B cell (primary cell): ENCODE measurements at regions not wholly inside any gene's neighbourhood (a gene's known extent, or its start where the extent isn't known, plus 50 kb on each side); places are given as distances from the start of the nearest gene placed in this dataset.

Experiments used
- ATAC-seq: fragments of 200-7000 bp; cut with Tn5 transposase; one replicate; pipeline ENCODE4 v1.10.0; 2021; ENCODE audit warnings: low read depth, mild to moderate bottlenecking, moderate number of reproducible peaks, moderate library complexity
- CTCF ChIA-PET: fragments of 350-600 bp; sonication (Branson Sonifier 250); formaldehyde crosslinking; loops from one replicate; lab custom pipeline; 2021; ENCODE audit warnings: antibody characterized with exemption, inconsistent platforms; lab: Charles Lee
- POLR2A ChIA-PET: fragments of 350-600 bp; sonication (Branson Sonifier 250); formaldehyde crosslinking; loops from one replicate; lab custom pipeline; 2021; ENCODE audit warnings: antibody characterized with exemption; lab: Charles Lee
- DNase-seq: peaks from one replicate; pipeline ENCODE4 v3.0.0; 2013
- H2AFZ ChIP-seq: 2 replicates; pipeline ENCODE4 v1.6.1; 2012; ENCODE audit warnings: mild to moderate bottlenecking, low read depth, low read length; ENCODE audit not compliant: insufficient read depth, poor library complexity, severe bottlenecking
- H3K27ac ChIP-seq, 2 donors: 1 replicate in 1 of 2; 2 replicates in 1 of 2; pipeline ENCODE4 v1.5.1; 2012 to 2013; ENCODE audit warnings: low read length in 2 of 2, mild to moderate bottlenecking in 2 of 2, moderate library complexity in 1 of 2
- H3K27me3 ChIP-seq, 4 experiments: fragments of 200-600 bp in 1 of 4; sonication (generic) in 1 of 4; replicated peaks in 1 of 4; 1 replicate in 2 of 4; 2 replicates in 2 of 4; pipeline versions ENCODE4 v1.6.1 to v1.7.0; 2013 to 2016; ENCODE audit warnings: low read length in 3 of 4, mild to moderate bottlenecking in 2 of 4, mixed read lengths in 1 of 4, moderate library complexity in 1 of 4; ENCODE audit not compliant: insufficient read depth in 4 of 4, control insufficient read depth in 3 of 4; ENCODE audit errors: control extremely low read depth in 1 of 4
- H3K36me3 ChIP-seq, 2 experiments: replicated peaks in 1 of 2; 1 replicate in 1 of 2; 2 replicates in 1 of 2; pipeline versions ENCODE4 v1.6.1 to v1.7.1; 2013; ENCODE audit warnings: low read length in 1 of 2; ENCODE audit not compliant: insufficient read depth in 2 of 2, control insufficient read depth in 1 of 2; ENCODE audit errors: control extremely low read depth in 1 of 2, extremely low read depth in 1 of 2
- H3K4me1 ChIP-seq, 2 donors: fragments of 200-600 bp in 1 of 2; sonication (generic) in 1 of 2; 1 replicate in 1 of 2; 2 replicates in 1 of 2; pipeline versions ENCODE4 v1.5.1 to v1.6.1; 2013 to 2017; ENCODE audit warnings: low read length in 2 of 2; ENCODE audit not compliant: control insufficient read depth in 2 of 2, insufficient read depth in 2 of 2
- H3K4me2 ChIP-seq: replicated peaks from 2 replicates; pipeline ENCODE3; 2012; ENCODE audit warnings: mild to moderate bottlenecking, low read depth, low read length; ENCODE audit not compliant: poor library complexity, severe bottlenecking
- H3K4me3 ChIP-seq, 5 experiments: fragments of 200-600 bp in 1 of 5; sonication (generic) in 1 of 5; 1 replicate in 3 of 5; 2 replicates in 2 of 5; pipeline versions ENCODE4 v1.5.1 to v1.7.0; 2011 to 2016; ENCODE audit warnings: low read length in 4 of 5, mild to moderate bottlenecking in 4 of 5, low read depth in 2 of 5, control low read depth in 1 of 5, moderate library complexity in 1 of 5; ENCODE audit not compliant: insufficient read depth in 1 of 5; ENCODE audit errors: control extremely low read depth in 1 of 5, extremely low read depth in 1 of 5
- H3K79me2 ChIP-seq: fragments of 200-600 bp; sonication (generic); one replicate; pipeline ENCODE4 v1.6.0; 2016; ENCODE audit warnings: low read length; ENCODE audit not compliant: control insufficient read depth, insufficient read depth
- H3K9ac ChIP-seq: fragments of 200-600 bp; sonication (generic); 2 replicates; pipeline ENCODE4 v1.6.1; 2017; ENCODE audit warnings: mild to moderate bottlenecking, low read length, moderate library complexity
- H3K9me3 ChIP-seq, 3 donors: one replicate each; pipeline versions ENCODE4 v1.6.1 to v1.7.1; 2013; ENCODE audit warnings: low read length in 2 of 3; ENCODE audit not compliant: control insufficient read depth in 2 of 3, insufficient read depth in 1 of 3; ENCODE audit errors: control extremely low read depth in 1 of 3
- H4K20me1 ChIP-seq: 2 replicates; pipeline ENCODE4 v1.6.0; 2012; ENCODE audit warnings: mild to moderate bottlenecking, low read length; ENCODE audit not compliant: insufficient read depth, control insufficient read depth, poor library complexity, severe bottlenecking
- H3K27ac Mint-ChIP-seq: one replicate; pipeline ENCODE4 v1.8.0; 2021; ENCODE audit warnings: mixed read lengths
- H3K27me3 Mint-ChIP-seq: one replicate; pipeline ENCODE4 v1.8.0; 2021; ENCODE audit warnings: mixed read lengths
- H3K4me1 Mint-ChIP-seq: one replicate; pipeline ENCODE4 v1.8.0; 2021; ENCODE audit warnings: mixed read lengths
- H3K4me3 Mint-ChIP-seq: one replicate; pipeline ENCODE4 v1.8.0; 2021; ENCODE audit warnings: mixed read lengths
- H3K9me3 Mint-ChIP-seq: one replicate; pipeline ENCODE4 v1.8.0; 2022; ENCODE audit warnings: mixed read lengths; ENCODE audit not compliant: insufficient read depth
- CTCF ChIP-seq: fragments of 200-600 bp; IDR thresholded peaks from one replicate; pipeline ENCODE4 v1.8.0; 2022; ENCODE audit warnings: antibody characterized with exemption, mild to moderate bottlenecking
- EZH2 ChIP-seq: IDR thresholded peaks from 2 replicates; pipeline ENCODE4 v1.6.1; 2012; ENCODE audit warnings: borderline replicate concordance, low read depth, mild to moderate bottlenecking, moderate library complexity, low read length; ENCODE audit not compliant: insufficient read depth, poor library complexity, severe bottlenecking
- WGBS: methylation state at CpG from one replicate; pipeline ENCODE4 v1.1.5; 2013; ENCODE audit warnings: missing lambda C conversion rate; ENCODE audit not compliant: insufficient coverage; 5-methylcytosine and 5-hydroxymethylcytosine counted together
- intact Hi-C: fragments of 100-400 bp; cut with micrococcal nuclease; formaldehyde crosslinking; loops from one replicate; pipeline ENCODE4 v1.10.0; 2022

- Histone ChIP-seq H3K4me2 (no peak overlapping the region), H3K9me3 (no peaks in the 10 kb centered on the region), H4K20me1 (no peaks in the 10 kb centered on the region), H3K27ac (no peak overlapping the region), H3K36me3 (no peaks in the 10 kb centered on the region), H3K79me2 (no peaks in the 10 kb centered on the region), H3K27me3 (no peaks in the 10 kb centered on the region), H3K9ac (no peak overlapping the region), H3K4me1 (peaks cover 0 to 9% of the 10 kb centered on the region in 2 donors), H3K4me3 (no peak overlapping the region), H2AFZ (no peak overlapping the region)
- no peaks in the 10 kb centered on the region for H3K9me3 Mint-ChIP-seq
- ChIA-PET CTCF (no interaction called here), POLR2A (no interaction called here)
- ATAC-seq (no peak), DNase-seq (no peak)
- peaks cover 7% of the 10 kb centered on the region for H3K27me3 Mint-ChIP-seq
- intact Hi-C loops: no loop called here
- WGBS: no CpG with 5 or more reads among the region's 2 CpGs
- H3K4me3 Mint-ChIP-seq: no peak overlapping the region
- no peak overlapping the region for H3K27ac Mint-ChIP-seq
- TF ChIP-seq CTCF (no peak), EZH2 (no peak)
- H3K4me1 Mint-ChIP-seq: peaks cover 16% of the 10 kb centered on the region
Observed at GRCh38 chr13:40165316-40165932, 501.0 kb downstream of the FOXO1 start.

- no peak overlapping the region for H2AFZ ChIP-seq
- H3K36me3 ChIP-seq: no peaks in the 10 kb centered on the region
- peaks cover 0 to 12% (median 3%) of the 10 kb centered on the region in 4 experiments for H3K27me3 ChIP-seq
- H3K79me2 ChIP-seq: no peaks in the 10 kb centered on the region
- Mint-ChIP-seq H3K9me3 (no peaks in the 10 kb centered on the region), H3K27ac (no peak overlapping the region), H3K4me1 (peaks cover 4% of the 10 kb centered on the region), H3K4me3 (no peak overlapping the region), H3K27me3 (peaks cover 12% of the 10 kb centered on the region)
- peaks cover 6% of the 10 kb centered on the region in 2 donors for H3K4me1 ChIP-seq
- H3K4me3 ChIP-seq: no peak overlapping the region
- peaks cover 0 to 4% (median 0%) of the 10 kb centered on the region in 3 donors for H3K9me3 ChIP-seq
- no peak overlapping the region for H3K9ac ChIP-seq
- DNase-seq (no peak), ATAC-seq (no peak)
- intact Hi-C loops: no loop called here
- H3K4me2 ChIP-seq: no peak overlapping the region
- H4K20me1 ChIP-seq: no peaks in the 10 kb centered on the region
- 98% methylated on average over 5 of the region's 6 CpGs for WGBS
- H3K27ac ChIP-seq: no peak overlapping the region
- TF ChIP-seq CTCF (no peak), EZH2 (no peak)
- ChIA-PET POLR2A (no interaction called here), CTCF (no interaction called here)
Observed at GRCh38 chr13:40167327-40167726, 499.1 kb downstream of the FOXO1 start.
